ENCODE measurements at regions not wholly inside any gene's neighbourhood (a gene's known extent, or its start where the extent isn't known, plus 50 kb on each side); places are given as distances from the start of the nearest gene placed in this dataset.

DNA sequence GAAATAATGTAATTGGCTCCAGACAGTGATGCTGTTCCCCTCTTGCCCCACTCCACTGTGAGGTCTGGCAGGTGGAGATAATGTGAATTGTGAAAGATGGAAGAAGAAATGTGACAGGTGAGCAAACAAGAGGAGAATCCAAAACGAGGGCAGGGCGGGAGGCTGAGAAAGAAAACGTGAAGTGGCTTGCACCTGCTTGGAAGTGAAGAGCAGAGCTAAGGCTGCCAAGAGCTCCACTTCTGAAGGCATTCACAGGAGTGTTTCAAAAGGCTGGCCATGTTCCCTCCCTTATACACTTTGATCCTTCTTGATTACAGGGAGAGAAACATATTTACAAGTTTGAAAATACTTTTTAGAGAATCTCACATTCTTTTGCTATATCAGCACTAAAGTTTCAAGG is 359.4 kb downstream of the EPHA7 start (continued):
- TF ChIP-seq SUZ12 (IDR thresholded peaks at IDR 0.05; ENCODE audit: low read length): no peak

DNA sequence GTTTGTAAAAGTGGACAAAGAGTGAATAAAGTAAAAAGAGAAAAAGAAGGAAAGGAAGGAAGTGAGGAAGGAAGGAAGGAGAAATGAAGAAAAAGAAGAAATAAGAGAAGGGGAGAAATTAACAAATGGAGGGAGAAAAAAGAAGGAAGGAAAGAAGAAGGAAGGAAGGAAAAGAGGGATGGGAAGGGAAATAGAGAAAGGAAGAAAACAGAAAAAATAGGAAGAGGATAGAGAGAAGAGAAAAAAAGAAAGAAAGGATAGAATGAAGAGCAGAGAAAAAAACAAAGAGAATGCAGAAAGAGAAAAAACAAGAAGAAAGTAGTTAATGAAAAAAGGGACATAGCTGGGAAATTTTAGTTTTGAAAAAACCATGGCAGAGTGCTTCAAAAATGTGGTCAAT is 361.8 kb downstream of the EPHA7 start:
- no peak overlapping the region for H2BK5ac ChIP-seq (ENCODE audit: low read depth, low read length)
- POLR2A ChIA-PET (ENCODE audit: partially characterized antibody): no interaction called here

More for the DNA sequence above, 361.8 kb downstream of the EPHA7 start:
- Histone ChIP-seq H2BK12ac (ENCODE audit: low read depth, low read length) (no peak overlapping the region), H3K56ac (replicated peaks; ENCODE audit: insufficient read length, low read depth, low read length) (no peak overlapping the region), H4K8ac (ENCODE audit: extremely low read depth, insufficient read depth, low read length) (no peak overlapping the region), H3K9me3 (ENCODE audit: insufficient read depth in 2 of 2, low read depth in 1 of 2, low read length in 1 of 2) (no peaks in the 10 kb centered on the region), H3K4me3 (ENCODE audit: extremely low read depth in 1 of 4, insufficient read depth in 2 of 4, low read depth in 3 of 4, low read length in 4 of 4) (no peak overlapping the region), H3K14ac (ENCODE audit: insufficient read length) (no peak overlapping the region), H3K23me2 (ENCODE audit: low read depth, low read length) (no peaks in the 10 kb centered on the region), H2AK5ac (ENCODE audit: low read depth, low read length) (no peak overlapping the region), H2BK120ac (replicated peaks; ENCODE audit: low read depth, low read length) (no peak overlapping the region), H3K18ac (ENCODE audit: extremely low read depth, low read length) (no peak overlapping the region), H3K4me2 (ENCODE audit: insufficient read depth in 1 of 2, low read depth in 2 of 2, low read length in 2 of 2) (no peak overlapping the region), H2BK15ac (ENCODE audit: low read length) (no peak overlapping the region), H3K27me3 (replicated peaks in 1 of 4; ENCODE audit: control insufficient read depth in 3 of 4, extremely low read depth in 1 of 4, insufficient read depth in 3 of 4, low read length in 3 of 4) (no peaks in the 10 kb centered on the region), H2BK20ac (ENCODE audit: low read length) (no peak overlapping the region), H4K5ac (ENCODE audit: insufficient read length, low read depth, low read length) (no peak overlapping the region), H3K27ac (ENCODE audit: low read depth, low read length) (no peak overlapping the region), H3K4me1 (replicated peaks in 1 of 4; ENCODE audit: control insufficient read depth in 3 of 4, insufficient read depth in 4 of 4, low read length in 3 of 4) (no peaks in the 10 kb centered on the region; a peak in 1 of 7 replicates), H3K9ac (replicated peaks in 1 of 4; ENCODE audit: extremely low read depth in 1 of 4, low read depth in 3 of 4, low read length in 3 of 4) (no peak overlapping the region), H3K23ac (ENCODE audit: insufficient read length) (no peak overlapping the region), H3K79me2 (ENCODE audit: control insufficient read depth in 1 of 2, insufficient read depth in 2 of 2, low read length in 2 of 2) (no peaks in the 10 kb centered on the region), H3K36me3 (ENCODE audit: control insufficient read depth in 2 of 4, insufficient read depth in 4 of 4, low read length in 3 of 4) (no peaks in the 10 kb centered on the region), H2AFZ (ENCODE audit: low read length) (no peak overlapping the region), H4K91ac (replicated peaks; ENCODE audit: insufficient read length, low read length) (no peak overlapping the region), H3K4ac (replicated peaks; ENCODE audit: insufficient read length, low read depth, low read length) (no peak overlapping the region), H4K20me1 (replicated peaks in 1 of 2; ENCODE audit: control insufficient read depth in 1 of 2, insufficient read depth in 2 of 2, low read length in 2 of 2) (no peaks in the 10 kb centered on the region), H3K79me1 (ENCODE audit: low read depth, low read length) (no peaks in the 10 kb centered on the region)
- DNase-seq (ENCODE audit: low read depth in 1 of 2, low spot score in 2 of 2) (no peak), FAIRE-seq (no peak)
- TF ChIP-seq CHD2 (IDR thresholded peaks at IDR 0.05; ENCODE audit: low read length) (no peak), SIRT6 (IDR thresholded peaks at IDR 0.05; ENCODE audit: low read length) (no peak), CTCF (IDR thresholded peaks at IDR 0.05; ENCODE audit: control extremely low read depth in 1 of 3, insufficient read depth in 1 of 3, low read depth in 1 of 3, low read length in 3 of 3) (no peak), RAD21 (IDR thresholded peaks at IDR 0.05 in 1 of 2, conservative IDR thresholded peaks at IDR 0.05 in 1 of 2; ENCODE audit: low read depth in 2 of 2, low read length in 2 of 2) (no peak)
- CTCF ChIA-PET (ENCODE audit: partially characterized antibody): interaction anchor here (0.9 kb wide), 1 partner anchor 11 kb away, joined by 3 read pairs; no protein-coding TSS in a partner anchor

Data from H1 (cell line).